WTC11 (cell line): ENCODE measurements at regions not wholly inside any gene's neighbourhood (a gene's known extent, or its start where the extent isn't known, plus 50 kb on each side); places are given as distances from the start of the nearest gene placed in this dataset.

Experiments
- ATAC-seq: fragments of 200-7000 bp; cut with Tn5 transposase; 2 replicates; pipeline ENCODE4 v1.10.0; 2021; ENCODE audit warnings: mild to moderate bottlenecking, moderate library complexity
- CTCF ChIA-PET: fragments of 300-600 bp; sonication (Branson Sonifier 250); formaldehyde crosslinking; loops from one replicate; lab custom pipeline; 2021; ENCODE audit warnings: antibody characterized with exemption; lab: Charles Lee
- POLR2A ChIA-PET: fragments of 350-600 bp; sonication (Branson Sonifier 250); formaldehyde crosslinking; loops from one replicate; lab custom pipeline; 2021; ENCODE audit warnings: antibody characterized with exemption; lab: Charles Lee
- DNase-seq: peaks from one replicate; pipeline ENCODE4 v3.0.0; 2021; ENCODE audit warnings: low spot score
- H3K27ac Mint-ChIP-seq: 2 replicates; pipeline ENCODE4 v1.8.0; 2021; ENCODE audit warnings: mixed read lengths
- H3K27me3 Mint-ChIP-seq: 2 replicates; pipeline ENCODE4 v1.8.0; 2021; ENCODE audit warnings: low read depth, mild to moderate bottlenecking, moderate library complexity, mixed read lengths
- H3K36me3 Mint-ChIP-seq: 2 replicates; pipeline ENCODE4 v1.8.0; 2021; ENCODE audit warnings: mixed read lengths
- H3K4me1 Mint-ChIP-seq: 2 replicates; pipeline ENCODE4 v1.8.0; 2022; ENCODE audit warnings: mixed read lengths
- H3K4me3 Mint-ChIP-seq: 2 replicates; pipeline ENCODE4 v1.8.0; 2021; ENCODE audit warnings: mild to moderate bottlenecking, moderate library complexity, mixed read lengths
- H3K9me3 Mint-ChIP-seq: 2 replicates; pipeline ENCODE4 v1.8.0; 2021; ENCODE audit warnings: mixed read lengths
- CBFB ChIP-seq: sonication (generic); formaldehyde crosslinking; IDR thresholded peaks from 2 replicates; pipeline ENCODE4 v1.8.1; 2022; ENCODE audit warnings: mild to moderate bottlenecking, low read depth, missing genetic modification reagents
- CREM ChIP-seq: sonication (generic); formaldehyde crosslinking; IDR thresholded peaks from 2 replicates; pipeline ENCODE4 v1.8.1; 2022; ENCODE audit warnings: mild to moderate bottlenecking, missing genetic modification reagents, moderate library complexity
- ESRRA ChIP-seq: sonication (generic); formaldehyde crosslinking; IDR thresholded peaks from 2 replicates; pipeline ENCODE4 v1.8.1; 2022; ENCODE audit warnings: mild to moderate bottlenecking, missing genetic modification reagents, borderline replicate concordance
- ETV6 ChIP-seq: sonication (generic); formaldehyde crosslinking; IDR thresholded peaks from 2 replicates; pipeline ENCODE4 v1.8.1; 2022; ENCODE audit warnings: mild to moderate bottlenecking, missing genetic modification reagents
- FOXK1 ChIP-seq: sonication (generic); formaldehyde crosslinking; IDR thresholded peaks from 2 replicates; pipeline ENCODE4 v1.8.0; 2022; ENCODE audit warnings: mild to moderate bottlenecking, moderate library complexity, missing genetic modification reagents
- GABPB1 ChIP-seq: sonication (generic); formaldehyde crosslinking; IDR thresholded peaks from 2 replicates; pipeline ENCODE4 v1.8.1; 2023; ENCODE audit warnings: mild to moderate bottlenecking, missing genetic modification reagents
- MXD4 ChIP-seq: fragments of 250-450 bp; sonication (Bioruptor Pico); IDR thresholded peaks from 2 replicates; pipeline ENCODE4 v1.8.0; 2021; ENCODE audit warnings: mild to moderate bottlenecking, moderate library complexity, borderline replicate concordance
- NFATC4 ChIP-seq: fragments of 250-450 bp; sonication (Bioruptor Pico); IDR thresholded peaks from 2 replicates; pipeline ENCODE4 v1.9.0; 2021; ENCODE audit warnings: mild to moderate bottlenecking
- NR1H2 ChIP-seq: sonication (generic); formaldehyde crosslinking; IDR thresholded peaks from 2 replicates; pipeline ENCODE4 v1.9.0; 2021; ENCODE audit warnings: mild to moderate bottlenecking, moderate library complexity, missing genetic modification reagents
- NR2C2 ChIP-seq: sonication (generic); formaldehyde crosslinking; IDR thresholded peaks from 2 replicates; pipeline ENCODE4 v1.8.0; 2022; ENCODE audit warnings: mild to moderate bottlenecking, missing genetic modification reagents
- PRRX2 ChIP-seq: fragments of 250-450 bp; sonication (Bioruptor Pico); IDR thresholded peaks from 2 replicates; pipeline ENCODE4 v1.8.0; 2021; ENCODE audit warnings: mild to moderate bottlenecking
- RELA ChIP-seq: sonication (generic); formaldehyde crosslinking; IDR thresholded peaks from 2 replicates; pipeline ENCODE4 v1.8.1; 2022; ENCODE audit warnings: missing genetic modification reagents, mild to moderate bottlenecking, borderline replicate concordance
- ZBTB21 ChIP-seq: sonication (generic); formaldehyde crosslinking; IDR thresholded peaks from 2 replicates; pipeline ENCODE4 v1.8.1; 2023; ENCODE audit warnings: mild to moderate bottlenecking, missing genetic modification reagents, borderline replicate concordance
- ZNF138 ChIP-seq: sonication (generic); formaldehyde crosslinking; conservative IDR thresholded peaks from 2 replicates; pipeline ENCODE4 v1.8.1; 2022; ENCODE audit warnings: mild to moderate bottlenecking, moderate library complexity, missing genetic modification reagents
- ZNF396 ChIP-seq: fragments of 250-450 bp; sonication (Bioruptor Pico); IDR thresholded peaks from 2 replicates; pipeline ENCODE4 v1.8.0; 2021; ENCODE audit warnings: mild to moderate bottlenecking, moderate library complexity, borderline replicate concordance
- TF ChIP-seq, protein P1 (sequence below): sonication (generic); formaldehyde crosslinking; IDR thresholded peaks from 2 replicates; pipeline ENCODE4 v1.8.1; 2022; ENCODE audit warnings: mild to moderate bottlenecking, moderate library complexity, missing genetic modification reagents
- TF ChIP-seq, protein P2 (sequence below): sonication (generic); formaldehyde crosslinking; IDR thresholded peaks from 2 replicates; pipeline ENCODE4 v1.8.1; 2023; ENCODE audit warnings: mild to moderate bottlenecking, missing genetic modification reagents, borderline replicate concordance
- TF ChIP-seq, protein P3 (sequence below): fragments of 250-450 bp; sonication (Bioruptor Pico); IDR thresholded peaks from 2 replicates; pipeline ENCODE4 v2.1.2; 2022; ENCODE audit warnings: mild to moderate bottlenecking, moderate library complexity
- TF ChIP-seq, protein P4 (sequence below): sonication (generic); formaldehyde crosslinking; IDR thresholded peaks from 2 replicates; pipeline ENCODE4 v1.8.0; 2022; ENCODE audit warnings: mild to moderate bottlenecking, missing genetic modification reagents
- TF ChIP-seq, protein P5 (sequence below): sonication (generic); formaldehyde crosslinking; IDR thresholded peaks from 2 replicates; pipeline ENCODE4 v1.8.1; 2023; ENCODE audit warnings: mild to moderate bottlenecking, missing genetic modification reagents

DNA sequence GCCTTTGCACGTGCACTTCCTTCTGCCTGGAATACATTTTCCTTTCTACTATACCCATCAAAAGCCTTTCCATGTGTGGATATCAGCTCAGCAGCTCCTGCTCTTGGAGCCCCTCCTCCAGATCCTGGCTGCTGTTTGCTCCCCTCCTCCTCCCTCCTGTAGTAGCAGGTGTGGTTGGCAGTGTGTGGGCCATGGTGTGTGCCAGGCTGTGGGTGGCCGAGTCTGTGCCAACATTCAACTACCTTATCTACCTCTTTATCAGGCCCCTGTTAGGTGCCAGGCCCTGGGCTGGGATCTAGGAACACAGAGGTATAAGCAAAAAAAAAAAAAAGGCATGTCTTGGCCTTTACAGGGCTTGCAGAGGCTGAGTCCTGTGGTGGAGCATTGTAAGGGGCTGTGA lies 180.6 kb upstream of the JUN start (continued):
- no peak for TF ChIP-seq NR1H2 (CRISPR knock-in tag)
- no peak for TF ChIP-seq NFATC4 (CRISPR knock-in tag)
- TF ChIP-seq RELA, result no peak
- TF ChIP-seq, protein P1, sequence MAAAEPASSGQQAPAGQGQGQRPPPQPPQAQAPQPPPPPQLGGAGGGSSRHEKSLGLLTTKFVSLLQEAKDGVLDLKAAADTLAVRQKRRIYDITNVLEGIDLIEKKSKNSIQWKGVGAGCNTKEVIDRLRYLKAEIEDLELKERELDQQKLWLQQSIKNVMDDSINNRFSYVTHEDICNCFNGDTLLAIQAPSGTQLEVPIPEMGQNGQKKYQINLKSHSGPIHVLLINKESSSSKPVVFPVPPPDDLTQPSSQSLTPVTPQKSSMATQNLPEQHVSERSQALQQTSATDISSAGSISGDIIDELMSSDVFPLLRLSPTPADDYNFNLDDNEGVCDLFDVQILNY, result no peak
- TF ChIP-seq CBFB, result no peak
- TF ChIP-seq, protein P2, sequence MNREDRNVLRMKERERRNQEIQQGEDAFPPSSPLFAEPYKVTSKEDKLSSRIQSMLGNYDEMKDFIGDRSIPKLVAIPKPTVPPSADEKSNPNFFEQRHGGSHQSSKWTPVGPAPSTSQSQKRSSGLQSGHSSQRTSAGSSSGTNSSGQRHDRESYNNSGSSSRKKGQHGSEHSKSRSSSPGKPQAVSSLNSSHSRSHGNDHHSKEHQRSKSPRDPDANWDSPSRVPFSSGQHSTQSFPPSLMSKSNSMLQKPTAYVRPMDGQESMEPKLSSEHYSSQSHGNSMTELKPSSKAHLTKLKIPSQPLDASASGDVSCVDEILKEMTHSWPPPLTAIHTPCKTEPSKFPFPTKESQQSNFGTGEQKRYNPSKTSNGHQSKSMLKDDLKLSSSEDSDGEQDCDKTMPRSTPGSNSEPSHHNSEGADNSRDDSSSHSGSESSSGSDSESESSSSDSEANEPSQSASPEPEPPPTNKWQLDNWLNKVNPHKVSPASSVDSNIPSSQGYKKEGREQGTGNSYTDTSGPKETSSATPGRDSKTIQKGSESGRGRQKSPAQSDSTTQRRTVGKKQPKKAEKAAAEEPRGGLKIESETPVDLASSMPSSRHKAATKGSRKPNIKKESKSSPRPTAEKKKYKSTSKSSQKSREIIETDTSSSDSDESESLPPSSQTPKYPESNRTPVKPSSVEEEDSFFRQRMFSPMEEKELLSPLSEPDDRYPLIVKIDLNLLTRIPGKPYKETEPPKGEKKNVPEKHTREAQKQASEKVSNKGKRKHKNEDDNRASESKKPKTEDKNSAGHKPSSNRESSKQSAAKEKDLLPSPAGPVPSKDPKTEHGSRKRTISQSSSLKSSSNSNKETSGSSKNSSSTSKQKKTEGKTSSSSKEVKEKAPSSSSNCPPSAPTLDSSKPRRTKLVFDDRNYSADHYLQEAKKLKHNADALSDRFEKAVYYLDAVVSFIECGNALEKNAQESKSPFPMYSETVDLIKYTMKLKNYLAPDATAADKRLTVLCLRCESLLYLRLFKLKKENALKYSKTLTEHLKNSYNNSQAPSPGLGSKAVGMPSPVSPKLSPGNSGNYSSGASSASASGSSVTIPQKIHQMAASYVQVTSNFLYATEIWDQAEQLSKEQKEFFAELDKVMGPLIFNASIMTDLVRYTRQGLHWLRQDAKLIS (CRISPR knock-in tag), result no peak
- no peak for TF ChIP-seq PRRX2
- TF ChIP-seq, protein P3, sequence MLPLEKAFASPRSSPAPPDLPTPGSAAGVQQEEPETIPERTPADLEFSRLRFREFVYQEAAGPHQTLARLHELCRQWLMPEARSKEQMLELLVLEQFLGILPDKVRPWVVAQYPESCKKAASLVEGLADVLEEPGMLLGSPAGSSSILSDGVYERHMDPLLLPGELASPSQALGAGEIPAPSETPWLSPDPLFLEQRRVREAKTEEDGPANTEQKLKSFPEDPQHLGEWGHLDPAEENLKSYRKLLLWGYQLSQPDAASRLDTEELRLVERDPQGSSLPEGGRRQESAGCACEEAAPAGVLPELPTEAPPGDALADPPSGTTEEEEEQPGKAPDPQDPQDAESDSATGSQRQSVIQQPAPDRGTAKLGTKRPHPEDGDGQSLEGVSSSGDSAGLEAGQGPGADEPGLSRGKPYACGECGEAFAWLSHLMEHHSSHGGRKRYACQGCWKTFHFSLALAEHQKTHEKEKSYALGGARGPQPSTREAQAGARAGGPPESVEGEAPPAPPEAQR (CRISPR knock-in tag), result no peak
- no peak for TF ChIP-seq CREM (CRISPR knock-in tag)
- TF ChIP-seq, all 79 proteins: peak for 0

DNA sequence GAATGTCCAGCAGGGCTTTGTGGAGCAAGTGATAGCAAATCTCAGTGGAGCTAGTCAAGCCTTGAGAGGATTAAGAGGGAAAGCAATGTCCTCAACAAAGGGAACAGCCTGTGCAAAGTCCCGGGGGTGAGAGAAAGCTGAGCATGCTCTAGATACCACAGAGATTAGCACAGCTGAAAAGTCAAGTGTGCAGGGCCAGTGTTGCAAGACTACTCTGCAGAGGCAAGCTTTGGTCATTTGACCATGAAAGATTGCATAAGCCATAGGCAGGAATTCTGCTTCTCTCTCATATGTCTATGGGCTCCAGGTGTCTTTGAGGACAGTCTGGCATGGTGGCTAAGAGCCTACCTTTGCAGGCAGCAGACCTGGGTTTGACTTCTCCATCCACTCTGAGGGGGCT lies 181.0 kb upstream of the JUN start:
- ChIA-PET POLR2A (interaction anchor here (0.6 kb wide), 1 partner anchor 16 kb away, joined by 8 read pairs; no protein-coding TSS in a partner anchor), CTCF (no interaction called here)

DNA sequence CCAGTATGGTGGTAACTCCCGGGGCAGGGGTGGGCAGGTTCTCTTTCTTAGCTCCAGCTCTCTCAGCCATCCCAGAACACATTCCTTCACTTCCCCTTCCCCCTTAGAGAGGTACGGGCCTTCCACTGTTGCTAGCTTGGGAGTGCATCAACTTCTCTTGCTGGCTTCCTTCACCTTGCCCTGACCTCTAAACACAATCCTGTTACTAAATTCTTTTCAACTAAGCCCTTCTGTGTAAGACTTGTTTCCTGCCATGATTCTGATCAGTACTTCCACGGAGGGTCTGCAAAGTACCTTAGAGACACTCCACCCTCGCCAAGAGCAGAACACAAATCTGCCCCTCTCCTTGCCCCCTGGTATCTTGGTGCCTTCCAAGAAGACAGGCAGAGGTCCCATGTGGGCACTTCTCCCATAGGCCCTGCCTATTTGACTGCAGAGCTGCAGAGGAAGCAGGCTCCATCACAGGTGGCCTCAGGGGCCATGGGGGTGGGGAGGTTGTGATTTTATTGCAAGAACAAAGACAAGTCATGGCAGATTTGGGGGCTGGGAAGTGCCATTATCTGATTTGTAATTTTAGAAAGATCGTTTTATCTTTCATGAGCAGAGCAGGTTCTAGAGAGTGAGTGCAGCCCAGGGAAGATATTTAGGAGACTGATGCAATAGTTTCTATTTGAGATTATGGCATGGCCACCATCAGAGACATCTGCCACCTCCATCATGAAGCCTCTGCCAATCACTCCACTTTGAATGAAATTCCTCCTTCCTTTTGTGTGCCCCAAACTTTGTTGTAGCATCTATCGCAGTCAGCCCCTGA lies 182.5 kb upstream of the JUN start:
- peaks cover 2% of the 10 kb centered on the region for H3K9me3 Mint-ChIP-seq
- 0 out of 2 replicates have a peak, but pooled peaks cover 4% of the 10 kb centered on the region for H3K4me1 Mint-ChIP-seq
- no peak overlapping the region for H3K4me3 Mint-ChIP-seq
- DNase-seq (no peak), ATAC-seq (peak; percentile 28; the same call in 1 of the 2 replicates)
- CTCF ChIA-PET, result no interaction called here
- POLR2A ChIA-PET, result no interaction called here
- peaks cover 3% of the 10 kb centered on the region; the same call in 1 of the 2 replicates for H3K36me3 Mint-ChIP-seq
- TF ChIP-seq, protein P4, sequence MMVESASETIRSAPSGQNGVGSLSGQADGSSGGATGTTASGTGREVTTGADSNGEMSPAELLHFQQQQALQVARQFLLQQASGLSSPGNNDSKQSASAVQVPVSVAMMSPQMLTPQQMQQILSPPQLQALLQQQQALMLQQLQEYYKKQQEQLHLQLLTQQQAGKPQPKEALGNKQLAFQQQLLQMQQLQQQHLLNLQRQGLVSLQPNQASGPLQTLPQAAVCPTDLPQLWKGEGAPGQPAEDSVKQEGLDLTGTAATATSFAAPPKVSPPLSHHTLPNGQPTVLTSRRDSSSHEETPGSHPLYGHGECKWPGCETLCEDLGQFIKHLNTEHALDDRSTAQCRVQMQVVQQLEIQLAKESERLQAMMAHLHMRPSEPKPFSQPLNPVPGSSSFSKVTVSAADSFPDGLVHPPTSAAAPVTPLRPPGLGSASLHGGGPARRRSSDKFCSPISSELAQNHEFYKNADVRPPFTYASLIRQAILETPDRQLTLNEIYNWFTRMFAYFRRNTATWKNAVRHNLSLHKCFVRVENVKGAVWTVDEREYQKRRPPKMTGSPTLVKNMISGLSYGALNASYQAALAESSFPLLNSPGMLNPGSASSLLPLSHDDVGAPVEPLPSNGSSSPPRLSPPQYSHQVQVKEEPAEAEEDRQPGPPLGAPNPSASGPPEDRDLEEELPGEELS, result no peak
- TF ChIP-seq, protein P2 (CRISPR knock-in tag), result no peak
- TF ChIP-seq NR2C2 (CRISPR knock-in tag) (no peak), MXD4 (CRISPR knock-in tag) (no peak), ZBTB21 (no peak), FOXK1 (CRISPR knock-in tag) (no peak), ZNF138 (CRISPR knock-in tag) (no peak), ESRRA (CRISPR knock-in tag) (no peak), ZNF396 (CRISPR knock-in tag) (no peak), ETV6 (no peak)
- no peaks in the 10 kb centered on the region for H3K27me3 Mint-ChIP-seq
- no peak overlapping the region for H3K27ac Mint-ChIP-seq

More for the DNA sequence above, 181.0 kb upstream of the JUN start:
- H3K27ac Mint-ChIP-seq, result no peak overlapping the region
- 0 out of 2 replicates have a peak, but pooled peaks cover 4% of the 10 kb centered on the region for H3K4me1 Mint-ChIP-seq
- peaks cover 11% of the 10 kb centered on the region for H3K9me3 Mint-ChIP-seq
- no peak for ATAC-seq
- TF ChIP-seq, protein P5, sequence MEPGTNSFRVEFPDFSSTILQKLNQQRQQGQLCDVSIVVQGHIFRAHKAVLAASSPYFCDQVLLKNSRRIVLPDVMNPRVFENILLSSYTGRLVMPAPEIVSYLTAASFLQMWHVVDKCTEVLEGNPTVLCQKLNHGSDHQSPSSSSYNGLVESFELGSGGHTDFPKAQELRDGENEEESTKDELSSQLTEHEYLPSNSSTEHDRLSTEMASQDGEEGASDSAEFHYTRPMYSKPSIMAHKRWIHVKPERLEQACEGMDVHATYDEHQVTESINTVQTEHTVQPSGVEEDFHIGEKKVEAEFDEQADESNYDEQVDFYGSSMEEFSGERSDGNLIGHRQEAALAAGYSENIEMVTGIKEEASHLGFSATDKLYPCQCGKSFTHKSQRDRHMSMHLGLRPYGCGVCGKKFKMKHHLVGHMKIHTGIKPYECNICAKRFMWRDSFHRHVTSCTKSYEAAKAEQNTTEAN (CRISPR knock-in tag), result no peak
- peak; percentile 42; the same call in 1 of the 2 replicates for TF ChIP-seq GABPB1 (CRISPR knock-in tag)
- TF ChIP-seq, all 79 proteins: peak for 1
- DNase-seq, result no peak
- H3K27me3 Mint-ChIP-seq, result no peaks in the 10 kb centered on the region
- H3K4me3 Mint-ChIP-seq, result no peak overlapping the region
- H3K36me3 Mint-ChIP-seq, result peaks cover 8% of the 10 kb centered on the region
